ENCODE measurements at regions not wholly inside any gene's neighbourhood (a gene's known extent, or its start where the extent isn't known, plus 50 kb on each side); places are given as distances from the start of the nearest gene placed in this dataset.

GRCh38 chr15:62676891-62677290 lies 365.7 kb upstream of the TPM1 start:
- TF ChIP-seq CTCF (conservative IDR thresholded peaks at IDR 0.05; ENCODE audit: low read depth, low read length) (no peak), EZH2 (IDR thresholded peaks at IDR 0.05; ENCODE audit: borderline replicate concordance, low read depth, low read length, poor library complexity, severe bottlenecking) (no peak)

Measured in A673 (cell line).